ENCODE measurements at regions not wholly inside any gene's neighbourhood (a gene's known extent, or its start where the extent isn't known, plus 50 kb on each side); places are given as distances from the start of the nearest gene placed in this dataset.

DNA sequence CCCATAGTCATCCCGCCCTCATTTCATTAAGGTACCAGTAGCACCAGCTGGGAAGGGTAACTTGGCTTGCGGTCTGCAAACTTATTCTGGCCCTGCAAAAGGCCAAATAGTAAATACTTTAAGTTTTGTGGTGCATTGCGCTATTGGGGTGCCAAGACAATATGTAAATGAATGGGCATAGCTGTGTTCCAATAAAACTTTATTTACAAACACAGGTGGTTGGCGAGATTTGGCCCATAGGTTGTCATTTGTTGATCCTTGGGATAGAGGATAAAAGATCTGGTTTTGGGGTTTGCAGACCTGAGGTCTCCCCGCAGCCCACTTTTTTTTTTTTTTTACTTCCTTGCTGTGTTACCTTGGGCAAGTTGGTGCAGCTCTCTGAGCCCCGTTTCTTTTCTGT is 127.4 kb downstream of the MIAT start:
- Histone ChIP-seq H3K27ac (ENCODE audit: control insufficient read depth, insufficient read depth, low read length) (no peak overlapping the region), H2AFZ (ENCODE audit: control insufficient read depth, low read length) (no peak overlapping the region), H3K9ac (ENCODE audit: control insufficient read depth, extremely low read depth, insufficient read depth, low read length) (no peak overlapping the region), H3K79me2 (ENCODE audit: control insufficient read depth, insufficient read depth, low read length) (no peaks in the 10 kb centered on the region), H3K4me2 (ENCODE audit: control insufficient read depth, extremely low read depth, insufficient read depth, low read depth, low read length) (no peak overlapping the region), H4K20me1 (ENCODE audit: control insufficient read depth, extremely low read depth, insufficient read depth, low read length) (no peaks in the 10 kb centered on the region), H3K4me1 (ENCODE audit: control insufficient read depth, extremely low read depth, insufficient read depth, low read length) (no peaks in the 10 kb centered on the region), H3K27me3 (ENCODE audit: control insufficient read depth, extremely low read depth, insufficient read depth, low read length) (no peaks in the 10 kb centered on the region), H3K9me1 (ENCODE audit: control insufficient read depth, extremely low read depth, insufficient read depth, low read length) (no peaks in the 10 kb centered on the region), H3K36me3 (ENCODE audit: control insufficient read depth in 2 of 2, extremely low read depth in 1 of 2, insufficient read depth in 2 of 2, low read length in 2 of 2) (peaks cover 2 to 9% of the 10 kb centered on the region in 2 experiments), H3K9me3 (ENCODE audit: control insufficient read depth, low read depth, low read length) (peaks cover 1% of the 10 kb centered on the region), H3K4me3 (ENCODE audit: control insufficient read depth in 2 of 3, extremely low read depth in 1 of 3, insufficient read depth in 2 of 3, low read depth in 1 of 3, low read length in 3 of 3) (no peak overlapping the region)
- no peak for FAIRE-seq
- TF ChIP-seq, protein P1, sequence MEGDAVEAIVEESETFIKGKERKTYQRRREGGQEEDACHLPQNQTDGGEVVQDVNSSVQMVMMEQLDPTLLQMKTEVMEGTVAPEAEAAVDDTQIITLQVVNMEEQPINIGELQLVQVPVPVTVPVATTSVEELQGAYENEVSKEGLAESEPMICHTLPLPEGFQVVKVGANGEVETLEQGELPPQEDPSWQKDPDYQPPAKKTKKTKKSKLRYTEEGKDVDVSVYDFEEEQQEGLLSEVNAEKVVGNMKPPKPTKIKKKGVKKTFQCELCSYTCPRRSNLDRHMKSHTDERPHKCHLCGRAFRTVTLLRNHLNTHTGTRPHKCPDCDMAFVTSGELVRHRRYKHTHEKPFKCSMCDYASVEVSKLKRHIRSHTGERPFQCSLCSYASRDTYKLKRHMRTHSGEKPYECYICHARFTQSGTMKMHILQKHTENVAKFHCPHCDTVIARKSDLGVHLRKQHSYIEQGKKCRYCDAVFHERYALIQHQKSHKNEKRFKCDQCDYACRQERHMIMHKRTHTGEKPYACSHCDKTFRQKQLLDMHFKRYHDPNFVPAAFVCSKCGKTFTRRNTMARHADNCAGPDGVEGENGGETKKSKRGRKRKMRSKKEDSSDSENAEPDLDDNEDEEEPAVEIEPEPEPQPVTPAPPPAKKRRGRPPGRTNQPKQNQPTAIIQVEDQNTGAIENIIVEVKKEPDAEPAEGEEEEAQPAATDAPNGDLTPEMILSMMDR (optimal IDR thresholded peaks at IDR 0.05 in 1 of 3, IDR thresholded peaks at IDR 0.05 in 1 of 3, conservative IDR thresholded peaks at IDR 0.05 in 1 of 3; ENCODE audit: extremely low read depth in 1 of 3, insufficient read depth in 2 of 3, low read length in 3 of 3), result no peak
- TF ChIP-seq EZH2 (IDR thresholded peaks at IDR 0.05; ENCODE audit: low read length), result no peak
- dilution Hi-C loops (cut with MboI; ENCODE audit: extremely low pct_ligation_motif_present, low sequenced_read_pairs), result no loop called here
- DNase-seq (ENCODE audit: low read depth, low spot score), result no peak

DNA sequence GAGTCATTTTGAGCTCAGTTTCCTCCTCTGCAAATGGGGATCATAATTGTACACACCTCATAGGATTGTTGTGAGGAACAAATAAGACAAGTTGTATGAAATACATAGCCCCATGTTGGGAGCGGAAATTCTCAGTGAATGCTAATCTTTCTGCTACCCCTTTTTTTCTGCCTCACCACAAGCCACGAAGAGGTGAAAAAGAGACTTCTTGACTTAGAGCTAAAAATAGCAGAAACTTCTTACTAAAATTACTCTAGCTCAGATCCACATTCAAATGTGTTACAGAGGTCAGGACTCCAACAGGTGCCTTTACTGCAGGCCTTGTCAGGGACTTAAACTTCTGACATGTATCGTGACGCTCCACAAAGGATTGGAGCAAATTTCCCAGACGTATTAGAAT is 128.5 kb downstream of the MIAT start:
- Histone ChIP-seq H3K9me1 (ENCODE audit: control insufficient read depth, extremely low read depth, insufficient read depth, low read length) (no peaks in the 10 kb centered on the region), H3K79me2 (ENCODE audit: control insufficient read depth, insufficient read depth, low read length) (no peaks in the 10 kb centered on the region), H4K20me1 (ENCODE audit: control insufficient read depth, extremely low read depth, insufficient read depth, low read length) (no peaks in the 10 kb centered on the region), H3K27me3 (ENCODE audit: control insufficient read depth, extremely low read depth, insufficient read depth, low read length) (no peaks in the 10 kb centered on the region), H3K9me3 (ENCODE audit: control insufficient read depth, low read depth, low read length) (no peaks in the 10 kb centered on the region), H3K4me3 (ENCODE audit: control insufficient read depth in 2 of 3, extremely low read depth in 1 of 3, insufficient read depth in 2 of 3, low read depth in 1 of 3, low read length in 3 of 3) (no peak overlapping the region), H3K4me1 (ENCODE audit: control insufficient read depth, extremely low read depth, insufficient read depth, low read length) (no peaks in the 10 kb centered on the region), H3K4me2 (ENCODE audit: control insufficient read depth, extremely low read depth, insufficient read depth, low read depth, low read length) (no peak overlapping the region), H3K36me3 (ENCODE audit: control insufficient read depth in 2 of 2, extremely low read depth in 1 of 2, insufficient read depth in 2 of 2, low read length in 2 of 2) (peaks cover 0 to 3% of the 10 kb centered on the region in 2 experiments), H2AFZ (ENCODE audit: control insufficient read depth, low read length) (no peak overlapping the region), H3K9ac (ENCODE audit: control insufficient read depth, extremely low read depth, insufficient read depth, low read length) (no peak overlapping the region), H3K27ac (ENCODE audit: control insufficient read depth, insufficient read depth, low read length) (no peak overlapping the region)
- no peak for FAIRE-seq
- TF ChIP-seq EZH2 (IDR thresholded peaks at IDR 0.05; ENCODE audit: low read length), result no peak
- TF ChIP-seq, protein P1 (optimal IDR thresholded peaks at IDR 0.05 in 1 of 3, IDR thresholded peaks at IDR 0.05 in 1 of 3, conservative IDR thresholded peaks at IDR 0.05 in 1 of 3; ENCODE audit: extremely low read depth in 1 of 3, insufficient read depth in 2 of 3, low read length in 3 of 3), result no peak
- dilution Hi-C loops (cut with MboI; ENCODE audit: extremely low pct_ligation_motif_present, low sequenced_read_pairs), result no loop called here
- no peak for DNase-seq (ENCODE audit: low read depth, low spot score)

Measured in keratinocyte (primary cell).